HG02981 (cell line): ENCODE measurements at regions not wholly inside any gene's neighbourhood (a gene's known extent, or its start where the extent isn't known, plus 50 kb on each side); places are given as distances from the start of the nearest gene placed in this dataset.

ENCODE experiments used
- ATAC-seq: cut with Tn5 transposase; IDR thresholded peaks from one replicate; pipeline ENCODE4 v1.9.1; 2021; ENCODE audit warnings: mild to moderate bottlenecking, moderate library complexity; ENCODE audit not compliant: unreplicated experiment

DNA sequence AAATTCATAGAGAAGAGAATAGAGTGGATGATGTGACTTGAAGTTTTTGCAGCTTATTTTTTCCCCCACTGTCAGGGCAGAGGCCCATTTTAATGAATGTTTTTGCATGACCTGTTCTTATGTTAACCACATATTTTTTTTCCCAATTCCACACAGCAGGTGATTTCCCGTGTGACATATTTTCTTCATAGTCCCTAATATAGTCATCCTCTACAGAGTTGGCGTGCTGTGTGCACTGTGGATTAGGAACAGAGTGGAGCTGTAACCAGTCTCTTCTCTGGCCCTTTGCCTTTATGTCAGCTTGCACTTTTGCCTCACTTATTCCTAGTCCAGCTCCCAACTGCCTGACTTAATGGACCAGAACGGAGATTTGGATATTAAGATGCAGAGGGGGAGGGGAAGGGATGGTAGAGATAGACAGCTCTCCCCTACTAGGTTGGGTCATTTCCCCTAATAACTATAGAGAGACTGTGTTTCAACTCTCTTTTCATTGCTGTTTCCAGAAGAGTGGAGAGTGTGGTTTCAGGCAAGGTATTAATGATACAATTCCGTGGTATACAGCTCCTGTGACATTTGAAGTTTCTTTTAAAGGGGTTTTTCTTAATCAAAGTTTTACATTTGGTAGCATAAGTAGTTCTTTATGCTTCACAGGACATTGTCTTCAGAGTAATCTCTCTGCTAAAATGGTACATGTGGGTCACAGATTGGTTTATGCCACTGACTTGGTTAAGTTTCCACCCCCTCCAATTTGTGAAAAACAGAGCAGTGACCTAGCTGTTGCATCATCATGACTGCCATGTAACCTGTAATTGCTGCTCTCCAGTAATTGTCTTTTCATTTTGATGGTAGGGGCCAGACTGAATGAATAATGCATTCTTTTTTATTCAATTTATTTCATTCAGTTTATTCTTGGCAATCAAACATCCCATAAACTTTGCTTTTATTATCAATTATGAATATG is 161.3 kb downstream of the HAUS1 start:
- no peak for ATAC-seq

DNA sequence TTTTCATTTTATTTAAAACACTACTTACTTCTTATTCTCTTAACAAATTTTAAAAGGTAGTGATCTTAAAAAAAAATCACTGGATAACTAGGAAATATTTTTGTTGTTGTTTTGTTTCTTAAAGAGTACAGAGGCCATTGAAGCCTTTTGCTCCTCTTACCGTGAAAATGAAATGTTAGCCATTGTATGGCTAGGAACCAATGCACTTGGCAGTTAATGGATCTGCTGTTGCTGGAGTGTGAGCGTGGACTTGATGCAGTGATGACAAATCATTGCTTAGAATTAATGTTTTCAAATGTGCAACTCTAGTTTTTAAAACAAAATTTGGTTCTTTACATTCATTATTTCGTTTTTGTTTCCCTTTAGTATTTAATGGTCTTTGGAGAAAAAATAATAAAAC is 162.3 kb downstream of the HAUS1 start:
- ATAC-seq = no peak

DNA sequence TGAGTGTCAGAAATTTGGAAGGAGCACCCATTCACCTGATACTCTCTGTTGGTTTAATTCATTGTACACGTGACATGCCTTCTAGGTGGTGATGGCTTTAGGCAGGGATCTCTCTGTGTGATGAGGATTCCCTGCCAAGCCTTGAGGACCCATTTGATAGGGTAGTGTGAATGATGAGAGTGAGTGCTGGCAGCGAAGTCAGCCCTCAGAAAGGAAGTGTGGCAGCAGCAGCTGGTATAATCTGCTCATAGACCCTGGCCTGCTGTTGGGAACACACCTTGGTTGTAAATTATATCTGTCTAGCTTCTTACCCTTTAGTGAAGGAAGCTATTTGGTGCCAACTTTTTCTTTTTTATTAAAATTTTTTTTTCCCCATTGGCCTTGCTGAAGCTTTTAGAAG is 164.5 kb downstream of the HAUS1 start:
- ATAC-seq = no peak

DNA sequence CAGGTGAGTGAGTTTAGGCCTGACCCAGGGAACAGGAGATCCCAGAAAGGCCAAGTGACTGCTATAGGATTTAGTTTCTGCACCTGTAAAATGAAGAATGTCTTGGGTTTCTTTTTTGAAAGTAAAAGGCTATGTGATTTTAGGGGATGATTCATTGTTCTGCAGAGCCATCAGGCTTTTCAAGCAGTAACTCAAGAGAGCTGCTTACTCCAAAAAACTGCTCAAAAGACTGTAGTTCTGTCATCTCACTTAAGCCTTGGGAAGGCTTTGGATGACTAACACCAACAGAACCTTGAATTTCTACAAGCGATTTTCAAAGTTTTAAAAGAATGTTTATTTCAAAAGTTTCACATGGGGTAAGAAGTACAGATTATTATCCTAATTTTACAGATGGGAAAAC is 165.1 kb downstream of the HAUS1 start:
- no peak for ATAC-seq

DNA sequence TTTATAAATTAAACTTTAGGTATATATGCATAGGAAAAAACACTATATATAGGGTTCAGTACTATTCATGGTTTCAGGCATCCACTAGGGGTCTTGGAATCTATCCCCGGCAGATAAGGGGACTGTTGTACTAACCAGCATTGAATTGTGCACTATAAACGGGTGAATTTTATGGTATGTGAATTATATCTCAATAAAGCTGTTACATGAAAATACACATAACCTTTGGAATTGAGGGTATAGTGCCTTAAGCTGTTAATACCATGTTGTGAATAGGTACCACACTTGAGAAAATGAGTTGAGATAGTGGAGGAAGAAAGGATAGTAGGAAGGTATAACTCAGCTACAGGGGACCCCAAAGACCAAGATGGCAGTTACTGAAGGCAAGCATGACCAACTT is 167.3 kb downstream of the HAUS1 start:
- no peak for ATAC-seq

DNA sequence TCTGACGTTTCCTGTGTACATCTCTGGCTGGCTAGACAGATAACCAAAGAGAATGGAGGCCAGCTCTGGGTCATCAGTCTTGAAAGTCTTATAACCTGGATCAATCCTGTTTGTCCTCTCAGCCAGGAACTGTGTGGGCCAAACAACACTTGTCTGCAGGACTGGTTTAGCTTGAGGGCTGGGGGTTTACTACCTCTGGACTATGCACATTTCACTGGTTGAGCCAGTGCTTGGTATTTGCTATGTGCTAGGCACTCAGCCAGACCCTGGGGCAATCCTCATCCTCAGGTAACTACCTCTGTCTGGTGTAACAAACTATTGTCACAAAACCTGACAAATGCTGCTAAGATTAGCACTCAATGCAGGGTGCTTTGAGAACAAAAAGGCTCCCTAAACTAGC is 169.7 kb downstream of the HAUS1 start:
- no peak for ATAC-seq

DNA sequence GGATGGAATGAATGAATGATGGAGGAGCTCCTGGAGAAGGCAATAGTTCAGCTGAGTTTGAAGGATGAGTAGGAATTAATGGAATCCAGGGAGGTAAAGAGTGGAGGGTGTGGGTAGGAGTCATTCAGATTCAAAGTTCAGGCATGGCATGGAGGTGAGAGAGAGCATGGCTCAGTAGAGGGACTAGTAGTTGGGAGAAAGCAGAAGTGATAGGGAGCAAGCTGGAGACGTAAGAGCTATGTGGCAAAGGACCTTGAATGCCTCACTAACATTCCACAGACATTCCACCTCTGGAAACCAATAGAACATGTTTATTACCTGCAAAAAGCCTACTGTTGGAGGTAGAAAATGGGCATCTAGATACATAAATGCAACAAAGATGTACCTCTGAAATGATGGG is 170.1 kb downstream of the HAUS1 start:
- ATAC-seq = no peak

DNA sequence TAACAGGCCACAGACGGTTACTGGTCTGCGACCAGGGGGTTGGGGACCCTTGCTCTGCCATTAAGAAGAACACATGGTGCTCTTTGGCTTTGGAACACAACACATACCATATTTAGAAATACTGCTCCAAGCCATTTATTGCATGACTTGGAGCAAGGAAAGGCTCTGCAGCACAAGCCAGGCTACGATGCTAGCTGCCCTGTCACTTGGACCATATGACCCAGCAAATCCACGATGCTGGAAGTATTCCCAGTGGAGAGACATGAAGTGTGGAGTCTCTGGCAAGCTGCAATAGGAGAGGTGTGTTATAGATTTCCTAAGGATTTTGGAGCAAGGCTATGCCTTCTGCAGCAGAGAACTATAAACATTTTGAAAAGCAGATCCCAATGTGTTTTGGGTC is 171.2 kb downstream of the HAUS1 start:
- no peak for ATAC-seq

DNA sequence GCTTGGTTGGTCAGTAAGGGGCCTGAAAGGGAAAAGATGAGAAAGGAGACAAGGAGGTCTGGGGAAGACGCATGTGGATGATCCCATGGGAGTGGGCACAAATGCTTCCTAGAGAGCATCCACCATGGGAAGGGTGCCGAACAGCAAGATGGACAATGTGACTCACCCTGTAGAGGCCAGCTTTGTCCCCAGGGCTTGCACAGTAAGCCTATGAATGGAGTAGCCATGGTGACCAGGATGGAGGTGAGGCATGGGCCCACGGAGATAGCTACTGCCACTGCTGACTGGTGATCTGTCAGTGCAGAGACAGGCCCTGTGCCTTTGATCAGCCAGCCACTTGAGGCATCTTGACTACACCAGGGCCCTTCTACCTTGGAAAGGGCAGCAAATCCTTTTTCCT is 172.6 kb downstream of the HAUS1 start:
- ATAC-seq = no peak

DNA sequence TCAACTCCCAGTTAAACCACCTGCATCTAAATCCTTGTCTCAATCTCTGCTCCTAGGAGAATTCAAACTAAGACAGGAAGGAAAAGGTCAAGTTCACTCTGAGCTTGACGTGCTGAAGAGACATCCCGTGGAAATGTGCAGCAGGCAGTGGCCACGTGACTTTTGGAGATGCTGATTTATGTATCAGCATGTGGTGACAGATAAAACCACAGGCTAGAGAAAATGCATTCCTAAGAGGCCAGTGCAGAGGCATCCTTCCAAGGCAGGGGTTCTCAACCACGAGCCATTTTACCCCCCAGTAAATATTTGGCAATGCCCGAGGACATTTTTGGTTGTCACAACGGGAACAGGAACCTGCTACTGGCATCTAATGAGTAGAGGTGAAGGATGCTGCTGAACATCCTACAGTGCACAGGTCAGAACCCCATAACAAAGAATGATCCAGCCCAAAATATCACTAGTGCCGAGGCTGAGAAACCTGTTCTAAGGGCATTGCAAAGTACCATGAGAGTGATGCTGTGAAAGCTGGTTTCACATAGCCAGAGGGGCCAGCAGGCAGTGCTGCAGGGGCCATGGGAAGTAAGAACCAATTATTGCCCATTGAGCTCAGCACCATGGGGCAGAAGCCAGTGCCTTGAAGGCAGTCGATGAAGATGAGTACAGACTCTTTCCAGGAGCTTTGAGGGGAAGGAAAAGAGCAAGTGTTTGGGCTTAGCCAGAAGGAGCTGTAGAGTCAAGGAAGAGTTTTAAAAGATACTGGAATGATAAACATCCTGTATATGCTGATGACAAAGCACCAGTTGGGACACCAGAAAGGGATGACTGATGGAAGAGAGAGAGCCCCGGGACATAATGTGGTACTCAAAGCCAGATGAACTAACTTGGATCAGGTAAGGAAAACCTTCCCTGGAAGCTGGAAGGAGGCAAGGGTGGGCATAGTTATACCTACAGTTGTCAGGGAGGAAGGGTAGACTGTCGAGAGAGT is 174.6 kb downstream of the HAUS1 start:
- no peak for ATAC-seq

DNA sequence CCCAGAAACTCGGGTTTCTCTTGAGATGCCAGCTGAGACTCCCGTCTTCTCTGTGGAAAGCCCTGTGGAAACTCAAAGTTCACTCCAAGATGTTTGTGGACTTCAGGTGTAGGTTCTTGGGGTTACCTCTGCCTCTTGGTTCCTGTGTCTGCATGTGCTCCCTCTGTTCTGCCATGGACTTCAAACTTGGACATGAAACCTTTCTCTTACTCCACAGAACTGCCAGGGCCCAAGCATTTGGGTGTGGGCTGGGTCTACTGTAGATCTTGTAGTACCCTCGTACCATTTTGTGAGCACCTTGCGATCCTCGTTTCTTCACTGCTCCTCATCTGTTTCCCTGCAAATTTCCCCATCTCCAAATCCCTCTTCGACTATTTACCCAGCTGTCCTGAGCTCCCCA is 175.5 kb downstream of the HAUS1 start:
- ATAC-seq = no peak

DNA sequence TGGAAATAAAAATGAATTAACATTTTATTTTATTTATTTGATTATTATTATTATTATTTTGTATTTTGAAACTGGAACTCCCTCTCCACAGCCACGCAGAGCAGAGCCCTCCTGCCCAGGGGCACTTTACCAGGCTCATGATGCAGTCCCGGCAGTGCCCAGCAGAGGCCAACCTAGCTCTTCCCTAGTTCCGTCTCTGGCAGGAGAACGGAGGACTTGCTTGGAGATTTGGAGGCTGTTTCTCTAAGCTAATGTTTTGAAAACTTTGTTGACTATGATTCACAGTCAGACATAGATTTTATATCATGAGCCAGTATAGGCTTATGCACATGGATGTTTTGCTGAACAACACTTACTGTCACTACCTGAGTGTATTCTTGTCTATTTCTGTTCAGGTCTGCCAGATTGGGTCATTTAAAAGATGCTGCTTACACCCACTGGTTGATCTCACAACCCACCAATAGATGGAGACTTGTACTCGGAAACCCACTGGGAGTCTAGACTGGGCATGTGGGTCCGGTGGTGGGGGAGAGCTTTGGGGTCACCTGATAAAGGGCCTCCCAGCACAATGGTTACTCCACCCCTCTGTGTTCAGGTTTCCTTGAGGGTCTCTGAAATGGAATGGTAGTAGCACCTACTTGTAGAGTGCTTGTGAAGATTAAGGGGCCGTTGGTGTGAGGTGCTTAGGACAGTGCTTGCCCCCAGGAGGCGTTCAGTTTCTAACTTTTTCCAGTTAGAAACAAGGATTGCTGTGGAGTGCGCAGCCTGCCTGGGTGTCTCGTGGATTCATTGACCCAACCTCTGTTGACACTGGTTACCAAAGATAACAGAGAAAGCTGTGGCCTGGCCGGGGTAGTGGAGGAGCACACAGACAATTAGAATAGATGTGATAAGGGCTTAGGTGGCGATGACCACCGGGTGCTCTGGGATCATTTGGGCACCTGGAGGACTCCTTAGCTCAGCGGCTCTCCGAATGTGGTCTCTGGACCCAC is 177.3 kb downstream of the HAUS1 start:
- peak; percentile 77 for ATAC-seq

DNA sequence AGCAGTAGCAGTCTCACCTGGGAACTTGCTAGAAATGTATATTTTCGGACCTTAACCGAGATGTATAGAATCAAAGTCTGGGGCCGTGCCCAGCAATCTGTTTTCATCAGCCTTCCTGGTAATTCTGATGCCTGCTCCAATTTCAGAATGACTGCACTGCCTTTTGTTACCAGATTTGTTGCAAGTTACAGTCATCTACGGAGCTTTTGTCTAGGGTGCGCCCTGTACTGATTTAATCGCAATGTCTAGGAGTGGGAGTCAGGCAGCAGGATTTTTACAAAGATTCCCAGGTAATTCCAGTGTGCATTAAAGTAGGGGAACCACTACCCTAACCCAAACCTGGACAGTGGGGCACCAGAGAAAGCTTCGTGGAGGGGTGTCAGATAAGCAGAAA is 178.0 kb downstream of the HAUS1 start:
- no peak for ATAC-seq

DNA sequence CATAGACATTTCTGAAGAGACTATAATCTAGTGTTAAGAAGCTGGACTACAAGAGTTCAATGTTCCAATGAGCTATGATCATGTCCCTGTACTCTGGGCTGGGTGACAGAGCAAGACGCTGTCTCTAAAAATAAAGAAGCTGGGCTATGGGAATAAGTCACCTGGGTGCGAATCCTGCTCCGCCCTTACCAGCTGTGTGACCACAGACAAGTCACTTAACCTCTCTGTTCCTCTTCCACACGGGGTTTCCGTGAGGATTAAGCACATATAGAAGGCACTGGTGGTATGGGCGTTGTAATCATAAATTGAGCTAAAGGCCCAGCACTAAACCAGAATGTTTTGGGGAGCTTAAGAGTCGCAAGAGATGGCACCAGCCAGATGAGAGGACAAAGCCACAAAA is 178.5 kb downstream of the HAUS1 start:
- ATAC-seq = no peak

DNA sequence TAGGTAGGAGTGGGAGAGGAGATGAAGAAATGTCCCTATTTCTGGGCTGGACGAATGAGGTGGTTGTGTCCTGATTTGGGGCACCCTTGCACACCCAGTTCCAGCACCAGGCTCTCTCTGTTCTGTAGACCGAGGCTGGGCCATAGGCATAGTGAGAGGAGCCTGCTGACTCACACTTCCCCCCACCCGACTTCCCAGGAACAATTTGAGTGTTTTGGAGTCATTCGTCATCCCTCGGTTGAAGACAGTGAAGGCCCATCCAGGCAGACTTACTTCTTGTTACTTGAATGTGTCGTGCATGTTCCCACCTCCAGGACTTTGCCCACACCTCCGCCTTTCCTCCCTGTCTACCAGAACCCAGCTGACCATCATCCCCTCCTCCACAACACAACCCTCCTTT is 179.1 kb downstream of the HAUS1 start:
- no peak for ATAC-seq

DNA sequence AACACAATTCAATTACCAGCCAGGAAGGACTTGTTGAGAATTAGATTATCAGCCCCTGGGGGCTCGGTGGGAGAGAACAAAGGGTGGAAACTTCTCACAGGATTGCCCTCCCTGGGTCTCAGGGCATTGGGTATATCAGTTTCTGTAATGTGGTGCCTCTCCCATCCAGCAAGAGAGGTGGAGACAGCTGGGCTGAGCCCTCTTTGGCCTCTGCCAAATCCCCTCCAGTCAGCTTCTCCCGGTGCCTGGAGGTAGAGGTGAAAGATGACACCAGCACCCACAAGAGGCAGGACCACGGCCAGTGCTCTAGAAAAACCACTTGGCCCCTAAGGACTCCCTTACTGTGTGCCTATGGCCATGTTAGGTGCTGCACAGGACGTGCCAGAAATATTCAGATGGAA is 179.7 kb downstream of the HAUS1 start:
- no peak for ATAC-seq

DNA sequence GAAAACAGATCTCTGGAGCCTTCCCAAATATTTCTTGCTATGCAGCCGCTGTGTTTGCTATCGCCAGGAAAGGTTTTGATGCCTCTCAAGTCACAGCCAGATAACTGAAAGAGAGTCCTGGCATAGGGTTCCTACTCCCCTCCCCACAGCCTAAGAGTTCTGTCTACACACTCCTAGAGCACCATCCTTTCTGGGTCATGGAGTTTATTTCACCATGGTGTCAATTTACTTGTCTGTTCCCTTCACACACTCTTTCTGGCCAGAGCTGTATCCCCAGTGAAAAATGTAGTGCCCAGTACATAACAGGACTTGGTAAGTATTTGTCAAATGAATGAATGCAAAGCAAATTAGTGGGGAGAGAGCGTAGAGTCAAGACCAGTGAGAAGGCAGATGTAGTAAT is 185.3 kb downstream of the HAUS1 start:
- no peak for ATAC-seq

DNA sequence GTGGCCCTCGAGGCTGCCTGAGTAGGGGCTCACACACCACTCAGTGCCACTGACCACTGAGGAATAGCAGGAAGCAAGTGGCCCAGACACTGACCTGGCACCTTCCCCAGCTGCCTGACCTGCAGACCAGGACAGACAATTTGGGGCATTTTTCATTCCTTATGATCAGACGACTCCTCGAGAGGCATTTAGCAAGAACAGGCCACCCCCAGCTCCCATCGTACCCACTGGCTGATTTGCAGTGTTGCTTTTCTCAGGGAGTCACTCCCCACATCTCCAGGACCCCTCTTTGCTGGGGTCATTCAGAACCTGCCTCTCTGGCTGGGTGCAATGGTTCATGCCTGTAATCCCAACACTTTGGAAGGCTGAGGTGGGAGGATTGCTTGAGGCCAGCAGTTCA is 185.7 kb downstream of the HAUS1 start:
- no peak for ATAC-seq

DNA sequence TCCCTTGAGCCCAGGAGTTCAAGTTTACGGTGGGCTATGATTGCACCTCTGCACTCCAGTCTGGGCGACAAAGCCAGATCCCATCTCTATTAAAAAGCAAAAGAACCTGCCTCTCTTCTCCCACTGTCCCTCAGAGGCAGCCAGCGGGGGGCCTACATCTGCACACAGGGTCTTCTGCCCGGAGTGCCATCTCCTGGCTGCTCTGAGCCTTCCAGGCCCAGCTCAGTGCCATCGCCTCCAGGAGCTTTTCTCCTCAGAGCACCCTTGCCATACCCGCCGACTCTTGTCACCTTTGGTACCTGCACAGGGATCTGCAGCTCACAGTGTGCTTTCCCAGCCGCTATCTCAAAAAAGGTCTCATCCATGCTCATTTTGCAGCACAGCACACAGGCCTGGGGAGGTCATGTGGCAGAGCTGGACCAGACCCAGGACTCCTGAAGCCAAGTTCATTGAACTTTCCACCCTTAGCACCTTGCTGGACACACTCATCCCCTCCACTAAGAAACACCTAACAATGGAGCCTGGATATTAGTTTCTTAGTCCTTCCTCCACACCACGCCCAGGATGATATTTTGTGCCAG is 186.3 kb downstream of the HAUS1 start:
- no peak for ATAC-seq

DNA sequence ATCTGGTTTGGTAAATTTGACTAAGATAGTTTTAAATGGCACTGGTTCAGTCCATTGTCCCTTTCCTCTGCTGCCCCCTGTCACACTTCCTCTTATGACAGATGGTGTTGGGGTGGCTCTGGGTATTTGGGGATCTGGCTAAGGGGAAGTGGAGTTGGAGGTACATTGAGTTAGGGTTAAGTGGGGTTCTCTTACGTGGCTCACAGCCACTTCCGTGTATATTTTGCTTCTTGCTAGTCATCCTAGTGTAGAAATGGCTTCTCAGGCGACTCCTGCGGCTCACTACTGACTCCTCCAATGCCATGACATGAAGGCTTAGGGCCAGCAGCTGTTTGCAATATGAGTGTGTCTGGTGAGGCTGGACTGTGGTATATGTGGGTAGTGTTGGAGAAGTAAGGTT is 187.0 kb downstream of the HAUS1 start:
- ATAC-seq = no peak
